ENCODE measurements at regions not wholly inside any gene's neighbourhood (a gene's known extent, or its start where the extent isn't known, plus 50 kb on each side); places are given as distances from the start of the nearest gene placed in this dataset.

GRCh38 chr13:31461923-31462322 is 262.1 kb downstream of the B3GLCT start:
- no peaks in the 10 kb centered on the region for H3K36me3 ChIP-seq (ENCODE audit: insufficient read depth, low read length)
- H4K20me1 ChIP-seq (ENCODE audit: insufficient read depth, low read length) = no peaks in the 10 kb centered on the region
- no peak for DNase-seq (ENCODE audit: insufficient read length, low spot score, missing footprints)
- no peaks in the 10 kb centered on the region for H3K9me3 ChIP-seq (ENCODE audit: low read depth, low read length)
- H2AFZ ChIP-seq (ENCODE audit: low read length) = no peak overlapping the region
- H3K27me3 ChIP-seq (ENCODE audit: insufficient read depth, low read length) = no peaks in the 10 kb centered on the region
- no peak overlapping the region for H3K27ac ChIP-seq (ENCODE audit: low read depth, low read length)
- no peak for TF ChIP-seq CTCF (IDR thresholded peaks at IDR 0.05; ENCODE audit: extremely low read depth, low read depth, low read length)
- H3K4me2 ChIP-seq (ENCODE audit: insufficient read depth, low read length) = no peak overlapping the region
- no peak overlapping the region for H3K4me3 ChIP-seq (ENCODE audit: insufficient read depth, low read length)
- no peaks in the 10 kb centered on the region for H3K4me1 ChIP-seq (ENCODE audit: insufficient read depth, low read length)
- no peaks in the 10 kb centered on the region for H3K79me2 ChIP-seq (ENCODE audit: insufficient read depth, low read length)

GRCh38 chr13:31462766-31463165 is 263.0 kb downstream of the B3GLCT start:
- no peaks in the 10 kb centered on the region for H3K36me3 ChIP-seq (ENCODE audit: insufficient read depth, low read length)
- no peaks in the 10 kb centered on the region for H4K20me1 ChIP-seq (ENCODE audit: insufficient read depth, low read length)
- H2AFZ ChIP-seq (ENCODE audit: low read length) = no peak overlapping the region
- no peak for DNase-seq (ENCODE audit: insufficient read length, low spot score, missing footprints)
- no peak overlapping the region for H3K4me2 ChIP-seq (ENCODE audit: insufficient read depth, low read length)
- no peaks in the 10 kb centered on the region for H3K4me1 ChIP-seq (ENCODE audit: insufficient read depth, low read length)
- no peaks in the 10 kb centered on the region for H3K9me3 ChIP-seq (ENCODE audit: low read depth, low read length)
- H3K27me3 ChIP-seq (ENCODE audit: insufficient read depth, low read length) = no peaks in the 10 kb centered on the region
- no peak overlapping the region for H3K4me3 ChIP-seq (ENCODE audit: insufficient read depth, low read length)
- H3K27ac ChIP-seq (ENCODE audit: low read depth, low read length) = no peak overlapping the region
- no peak for TF ChIP-seq CTCF (IDR thresholded peaks at IDR 0.05; ENCODE audit: extremely low read depth, low read depth, low read length)
- H3K79me2 ChIP-seq (ENCODE audit: insufficient read depth, low read length) = no peaks in the 10 kb centered on the region

GRCh38 chr13:31468114-31468902 is 268.5 kb downstream of the B3GLCT start:
- H3K4me2 ChIP-seq (ENCODE audit: insufficient read depth, low read length) = peak overlapping the region; percentile 17

More at GRCh38 chr13:31468114-31468902, 268.5 kb downstream of the B3GLCT start:
- no peaks in the 10 kb centered on the region for H4K20me1 ChIP-seq (ENCODE audit: insufficient read depth, low read length)
- H3K4me3 ChIP-seq (ENCODE audit: insufficient read depth, low read length) = no peak overlapping the region
- H3K9me3 ChIP-seq (ENCODE audit: low read depth, low read length) = no peaks in the 10 kb centered on the region
- no peaks in the 10 kb centered on the region for H3K4me1 ChIP-seq (ENCODE audit: insufficient read depth, low read length)
- no peak overlapping the region for H3K27ac ChIP-seq (ENCODE audit: low read depth, low read length)
- H3K36me3 ChIP-seq (ENCODE audit: insufficient read depth, low read length) = no peaks in the 10 kb centered on the region
- no peaks in the 10 kb centered on the region for H3K27me3 ChIP-seq (ENCODE audit: insufficient read depth, low read length)
- TF ChIP-seq CTCF (IDR thresholded peaks at IDR 0.05; ENCODE audit: extremely low read depth, low read depth, low read length) = no peak
- peak overlapping the region; percentile 77 for H2AFZ ChIP-seq (ENCODE audit: low read length)
- DNase-seq (ENCODE audit: insufficient read length, low spot score, missing footprints) = no peak
- H3K79me2 ChIP-seq (ENCODE audit: insufficient read depth, low read length) = no peaks in the 10 kb centered on the region

Measured in osteoblast (primary cell).